ENCODE measurements at regions not wholly inside any gene's neighbourhood (a gene's known extent, or its start where the extent isn't known, plus 50 kb on each side); places are given as distances from the start of the nearest gene placed in this dataset.

DNA sequence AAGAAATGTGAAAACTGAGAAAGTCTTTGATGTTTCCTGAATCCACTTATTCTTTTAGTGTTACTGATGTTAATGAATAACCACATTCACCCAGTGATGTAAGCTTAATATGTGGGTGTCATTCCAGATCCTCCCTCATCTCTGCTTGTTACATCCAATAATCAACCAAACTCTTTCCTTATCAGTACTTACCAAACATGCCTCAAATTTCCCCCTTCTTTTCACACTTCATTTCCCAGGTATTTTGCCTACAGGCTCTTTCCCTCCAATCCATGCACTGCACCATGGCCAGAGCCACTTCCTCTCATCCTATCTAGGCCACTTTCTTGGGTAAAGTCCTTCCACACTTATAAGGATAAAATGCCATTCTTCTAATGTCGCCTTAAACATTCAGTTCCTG is 451.5 kb downstream of the NPIPA7 start:
- Histone ChIP-seq H3K27me3 (no peaks in the 10 kb centered on the region), H3K4me3 (no peak overlapping the region), H3K27ac (no peak overlapping the region), H3K4me1 (no peaks in the 10 kb centered on the region), H3K36me3 (no peaks in the 10 kb centered on the region), H3K9me3 (no peaks in the 10 kb centered on the region)
- intact Hi-C loops (cut with DNase I), result no loop called here
- TF ChIP-seq, protein P1, sequence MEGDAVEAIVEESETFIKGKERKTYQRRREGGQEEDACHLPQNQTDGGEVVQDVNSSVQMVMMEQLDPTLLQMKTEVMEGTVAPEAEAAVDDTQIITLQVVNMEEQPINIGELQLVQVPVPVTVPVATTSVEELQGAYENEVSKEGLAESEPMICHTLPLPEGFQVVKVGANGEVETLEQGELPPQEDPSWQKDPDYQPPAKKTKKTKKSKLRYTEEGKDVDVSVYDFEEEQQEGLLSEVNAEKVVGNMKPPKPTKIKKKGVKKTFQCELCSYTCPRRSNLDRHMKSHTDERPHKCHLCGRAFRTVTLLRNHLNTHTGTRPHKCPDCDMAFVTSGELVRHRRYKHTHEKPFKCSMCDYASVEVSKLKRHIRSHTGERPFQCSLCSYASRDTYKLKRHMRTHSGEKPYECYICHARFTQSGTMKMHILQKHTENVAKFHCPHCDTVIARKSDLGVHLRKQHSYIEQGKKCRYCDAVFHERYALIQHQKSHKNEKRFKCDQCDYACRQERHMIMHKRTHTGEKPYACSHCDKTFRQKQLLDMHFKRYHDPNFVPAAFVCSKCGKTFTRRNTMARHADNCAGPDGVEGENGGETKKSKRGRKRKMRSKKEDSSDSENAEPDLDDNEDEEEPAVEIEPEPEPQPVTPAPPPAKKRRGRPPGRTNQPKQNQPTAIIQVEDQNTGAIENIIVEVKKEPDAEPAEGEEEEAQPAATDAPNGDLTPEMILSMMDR (IDR thresholded peaks at IDR 0.05), result no peak
- no peak for DNase-seq (ENCODE audit: low spot score in 2 of 2)

DNA sequence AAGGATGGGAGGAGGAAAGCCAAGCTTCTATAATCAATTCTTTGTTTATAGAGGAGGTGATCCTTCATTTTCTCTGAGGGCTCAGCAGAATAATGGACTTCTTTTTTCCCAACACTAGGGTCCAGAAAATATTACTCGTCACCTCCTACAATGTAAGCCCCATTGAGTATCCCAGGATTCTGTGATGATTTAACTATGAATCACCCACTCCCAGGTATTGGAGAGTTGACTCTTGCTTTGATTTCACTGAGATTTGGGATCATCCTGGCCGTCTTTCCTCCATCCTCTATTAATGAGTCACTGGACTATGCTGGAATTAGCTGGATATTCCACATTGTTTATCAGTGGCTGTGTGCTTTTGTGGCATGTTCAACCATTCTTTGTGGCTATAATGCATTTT is 452.0 kb downstream of the NPIPA7 start:
- intact Hi-C loops (cut with DNase I), result no loop called here
- DNase-seq (ENCODE audit: low spot score in 2 of 2), result no peak
- TF ChIP-seq, protein P1 (IDR thresholded peaks at IDR 0.05), result no peak
- no peaks in the 10 kb centered on the region for H3K4me1 ChIP-seq
- H3K27me3 ChIP-seq, result no peaks in the 10 kb centered on the region
- no peaks in the 10 kb centered on the region for H3K9me3 ChIP-seq
- H3K36me3 ChIP-seq, result no peaks in the 10 kb centered on the region
- no peak overlapping the region for H3K27ac ChIP-seq
- no peak overlapping the region for H3K4me3 ChIP-seq

GRCh38 chr16:16833165-16833564 is 454.2 kb downstream of the NPIPA7 start:
- no peaks in the 10 kb centered on the region for H3K36me3 ChIP-seq
- no peaks in the 10 kb centered on the region for H3K9me3 ChIP-seq
- TF ChIP-seq, protein P1 (IDR thresholded peaks at IDR 0.05), result no peak

GRCh38 chr16:16850274-16850673 is 471.3 kb downstream of the NPIPA7 start:
- H3K4me1 ChIP-seq, result no peaks in the 10 kb centered on the region
- no peak overlapping the region for H3K4me3 ChIP-seq
- no peaks in the 10 kb centered on the region for H3K27me3 ChIP-seq
- intact Hi-C loops (cut with DNase I), result loop anchor here (10.0 kb wide), 1 partner anchor 55 kb away; no protein-coding TSS in a partner anchor
- TF ChIP-seq, protein P1 (IDR thresholded peaks at IDR 0.05), result no peak
- no peaks in the 10 kb centered on the region for H3K36me3 ChIP-seq
- DNase-seq (ENCODE audit: low spot score in 2 of 2), result no peak
- no peak overlapping the region for H3K27ac ChIP-seq
- no peaks in the 10 kb centered on the region for H3K9me3 ChIP-seq

More at GRCh38 chr16:16833165-16833564, 454.2 kb downstream of the NPIPA7 start:
- DNase-seq (ENCODE audit: low spot score in 2 of 2), result no peak
- Histone ChIP-seq H3K27me3 (no peaks in the 10 kb centered on the region), H3K4me3 (no peak overlapping the region), H3K4me1 (no peaks in the 10 kb centered on the region), H3K27ac (no peak overlapping the region)
- intact Hi-C loops (cut with DNase I), result no loop called here

- intact Hi-C loops (cut with DNase I), result loop anchor here (10.0 kb wide), 1 partner anchor 62 kb away; no protein-coding TSS in a partner anchor
- DNase-seq (ENCODE audit: low spot score in 2 of 2), result no peak
- H3K36me3 ChIP-seq, result no peaks in the 10 kb centered on the region
- no peaks in the 10 kb centered on the region for H3K27me3 ChIP-seq
- H3K4me3 ChIP-seq, result no peak overlapping the region
- no peak overlapping the region for H3K27ac ChIP-seq
- no peaks in the 10 kb centered on the region for H3K9me3 ChIP-seq
- TF ChIP-seq, protein P1 (IDR thresholded peaks at IDR 0.05), result no peak
- H3K4me1 ChIP-seq, result no peaks in the 10 kb centered on the region
These were observed 478.1 kb downstream of the NPIPA7 start for GRCh38 chr16:16857012-16857411.

Measured in ascending aorta (tissue), 2 donors.